ENCODE measurements at regions not wholly inside any gene's neighbourhood (a gene's known extent, or its start where the extent isn't known, plus 50 kb on each side); places are given as distances from the start of the nearest gene placed in this dataset.
"Not testable (repeated sequence)": the region's sequence is repeated elsewhere in the genome, so short reads cannot be mapped to it uniquely, and the experiment has no call there.

DNA sequence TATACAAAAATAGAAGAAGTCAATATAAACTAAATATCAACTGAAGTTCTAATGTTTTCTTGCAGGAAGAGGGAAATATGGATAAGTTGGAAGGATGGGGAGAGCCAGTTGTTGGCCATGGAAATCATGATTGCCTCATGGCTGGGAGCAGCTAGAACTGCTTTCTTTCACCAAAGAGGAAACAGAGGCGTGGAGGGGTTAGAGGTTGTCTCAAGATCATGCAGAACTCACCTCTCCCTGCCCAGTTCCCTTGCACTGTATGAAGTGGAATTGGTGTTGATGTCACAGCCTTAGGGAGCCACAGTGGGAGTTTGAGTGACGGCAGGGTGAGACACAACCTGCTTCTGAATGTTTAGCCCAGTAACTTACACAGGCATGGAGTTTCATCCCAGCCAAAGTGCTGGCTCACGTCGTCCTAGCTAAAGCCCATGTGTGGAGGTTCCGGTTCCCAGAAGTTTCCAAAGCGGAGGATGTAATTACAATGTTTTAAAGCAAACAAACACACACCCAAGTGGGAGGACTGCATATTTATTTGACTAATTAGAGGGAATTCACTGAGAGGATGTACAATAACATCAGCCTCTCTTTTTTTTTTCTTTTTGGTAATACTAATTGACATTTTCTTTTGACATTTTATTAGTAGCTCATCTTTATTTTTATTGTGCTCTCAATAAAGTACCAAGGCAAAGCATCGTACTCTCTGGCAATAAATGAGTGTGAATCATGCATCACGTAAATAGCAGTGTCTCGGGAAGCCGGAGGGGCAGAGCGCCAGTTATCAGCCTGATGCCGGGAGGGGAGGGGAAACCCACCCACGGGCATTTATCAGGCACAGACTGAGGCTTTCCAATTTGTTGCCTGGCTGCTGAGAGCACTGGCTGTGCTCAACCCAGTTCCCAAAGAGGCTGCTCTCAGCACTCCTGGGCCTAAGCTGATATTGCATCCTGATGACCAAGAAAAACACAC, 118.7 kb upstream of the CDH5 start:
- DNase-seq (ENCODE audit: low read depth), result no peak

DNA sequence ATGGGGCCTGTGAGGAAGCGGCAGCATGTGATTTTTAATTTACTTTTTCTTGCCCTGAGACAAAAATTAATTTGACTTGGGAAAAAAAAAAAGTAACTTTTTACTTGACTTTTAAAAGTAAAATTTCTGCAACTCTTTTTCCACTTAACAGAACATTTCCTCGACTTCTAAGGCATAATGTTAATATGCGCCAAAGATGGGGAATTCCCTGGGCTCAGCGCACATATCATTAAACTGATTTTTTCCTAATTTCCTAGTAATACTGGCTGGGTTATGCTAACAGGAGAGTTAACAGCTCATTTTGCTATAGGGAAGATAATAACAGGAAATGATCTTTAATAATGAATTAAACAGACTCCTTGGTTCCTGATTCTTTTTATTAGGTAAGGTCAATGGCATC, 120.6 kb upstream of the CDH5 start:
- DNase-seq (ENCODE audit: low read depth), result no peak

DNA sequence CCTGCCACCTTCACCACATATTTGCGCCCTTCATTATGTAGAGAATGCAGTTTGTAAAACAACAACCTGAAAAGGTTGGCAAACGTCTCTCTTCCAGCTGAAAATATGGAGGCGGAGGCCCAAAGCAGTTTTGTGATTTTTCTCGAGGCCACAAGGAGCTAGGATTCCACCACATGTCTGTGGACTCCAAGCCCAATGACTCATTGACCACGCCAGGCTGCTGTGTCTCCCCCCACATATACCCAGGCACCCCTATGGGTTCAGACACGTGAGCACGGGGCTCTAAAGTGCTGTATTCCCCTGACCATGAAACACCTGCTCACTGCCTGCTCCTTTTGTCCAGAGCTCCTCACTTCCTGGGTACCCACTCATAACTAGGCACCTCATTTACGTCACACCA, 121.4 kb upstream of the CDH5 start:
- peak; percentile 47 for DNase-seq (ENCODE audit: low read depth)

DNA sequence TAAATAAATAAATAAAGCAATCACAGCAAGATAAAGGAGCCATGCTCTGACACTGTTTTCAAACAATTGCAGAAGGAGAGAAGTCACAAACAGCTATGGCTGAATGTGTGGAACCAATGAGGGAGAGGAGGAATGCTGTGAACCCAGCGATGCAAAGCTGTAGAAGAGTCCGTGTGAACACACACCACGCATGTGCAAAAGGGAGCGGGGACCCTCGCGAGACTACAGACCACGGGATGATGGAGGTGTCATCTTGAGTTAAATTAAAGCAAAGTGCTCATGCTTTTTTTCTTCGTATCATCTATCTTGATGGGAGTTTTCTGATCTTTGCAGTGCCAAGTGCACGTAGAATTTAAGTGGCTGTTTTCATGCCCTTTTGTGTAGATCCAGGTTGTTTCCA, 123.8 kb upstream of the CDH5 start:
- DNase-seq (ENCODE audit: low read depth), result no peak

DNA sequence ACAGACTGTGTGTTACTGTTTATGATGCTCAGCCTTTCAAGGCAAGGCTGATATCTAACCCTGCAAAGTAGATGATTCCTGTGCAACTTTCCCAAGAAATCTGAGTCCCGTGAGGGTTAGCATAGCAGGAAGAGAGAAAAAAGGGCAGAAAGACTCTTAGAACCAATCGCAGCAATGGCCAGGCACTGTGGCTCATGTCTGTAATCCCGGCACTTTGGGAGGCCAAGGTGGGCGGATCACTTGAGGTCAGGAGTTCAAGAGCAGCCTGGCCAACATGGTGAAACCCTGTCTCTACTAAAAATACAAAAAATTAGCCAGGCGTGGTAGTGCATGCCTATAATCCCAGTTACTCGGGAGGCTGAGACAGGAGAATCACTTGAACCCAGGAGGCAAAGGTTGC, 124.3 kb upstream of the CDH5 start:
- DNase-seq (ENCODE audit: low read depth), result not testable (repeated sequence)

DNA sequence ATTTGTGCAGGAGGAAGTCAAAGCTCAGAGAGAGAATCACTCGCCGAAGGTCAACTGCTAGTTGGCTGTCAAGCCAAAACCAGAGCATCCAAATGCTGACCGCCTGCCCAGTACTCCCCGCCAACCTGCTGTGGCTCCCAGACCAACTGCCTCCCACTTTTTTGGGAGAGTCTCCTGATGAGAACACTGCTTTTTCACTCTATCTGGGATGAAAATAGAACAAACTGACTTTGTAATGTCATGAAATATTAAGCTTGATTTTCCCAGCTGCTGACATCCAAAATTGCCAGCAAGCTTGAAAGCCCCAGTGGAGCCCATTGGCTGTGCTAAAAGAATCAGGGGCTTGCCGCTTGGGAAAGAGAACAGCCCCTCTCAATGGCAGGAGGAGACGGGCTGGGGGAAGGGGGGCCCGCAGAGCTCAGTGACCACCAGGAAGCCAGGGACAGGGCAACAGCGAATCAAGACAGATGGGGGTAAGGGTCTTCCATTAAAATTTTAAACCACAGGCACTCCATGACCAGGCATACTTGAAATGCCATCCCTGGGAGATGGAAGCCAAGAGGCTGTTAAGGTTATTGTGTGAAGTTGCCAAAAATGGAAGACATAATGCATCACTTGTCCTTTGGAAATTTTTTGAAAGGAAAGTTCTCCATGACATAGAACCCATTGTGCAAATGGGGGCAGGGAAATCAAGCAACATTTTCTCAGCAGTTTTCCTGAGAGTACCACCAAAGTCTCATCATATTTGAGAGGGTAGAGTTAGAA, 125.7 kb upstream of the CDH5 start:
- peak; percentile 48 for DNase-seq (ENCODE audit: low read depth)

DNA sequence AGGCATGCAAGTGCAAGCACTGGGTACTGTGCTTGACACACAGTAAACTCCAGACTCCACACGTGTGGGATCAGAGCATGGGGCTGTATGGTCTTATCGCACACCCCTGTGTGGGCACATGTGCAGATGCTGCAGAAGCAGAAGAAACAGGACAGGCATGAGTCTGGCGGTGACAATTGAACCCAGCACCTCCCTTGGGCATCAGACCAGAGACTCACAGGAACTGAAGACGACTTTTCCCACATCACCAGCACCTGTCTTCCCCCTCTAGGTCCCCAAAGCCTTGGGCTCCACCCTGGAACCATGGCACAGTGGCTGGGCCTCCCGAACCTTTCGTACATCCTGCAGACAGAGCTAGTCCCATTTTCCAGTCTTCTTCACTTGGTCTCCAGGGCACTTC, 126.4 kb upstream of the CDH5 start:
- DNase-seq (ENCODE audit: low read depth), result no peak

DNA sequence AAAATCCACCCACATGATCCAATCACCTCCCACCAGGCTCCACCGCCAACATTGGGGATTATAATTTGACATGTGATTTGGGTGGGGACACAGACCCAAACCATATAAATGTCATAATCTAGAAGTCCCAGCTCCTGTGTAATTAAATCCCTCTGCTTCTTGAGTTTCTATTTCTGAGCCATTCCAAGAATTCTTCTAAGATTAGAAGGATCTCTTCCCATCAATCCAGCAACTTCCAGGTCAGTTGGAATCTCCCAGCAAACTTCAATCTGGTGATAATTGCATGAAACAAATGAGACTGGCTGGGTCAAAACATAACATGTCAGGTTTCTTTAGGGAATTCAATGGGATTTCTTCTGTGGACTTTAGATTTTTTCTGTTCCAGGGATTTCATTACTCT, 127.8 kb upstream of the CDH5 start:
- no peak for DNase-seq (ENCODE audit: low read depth)

DNA sequence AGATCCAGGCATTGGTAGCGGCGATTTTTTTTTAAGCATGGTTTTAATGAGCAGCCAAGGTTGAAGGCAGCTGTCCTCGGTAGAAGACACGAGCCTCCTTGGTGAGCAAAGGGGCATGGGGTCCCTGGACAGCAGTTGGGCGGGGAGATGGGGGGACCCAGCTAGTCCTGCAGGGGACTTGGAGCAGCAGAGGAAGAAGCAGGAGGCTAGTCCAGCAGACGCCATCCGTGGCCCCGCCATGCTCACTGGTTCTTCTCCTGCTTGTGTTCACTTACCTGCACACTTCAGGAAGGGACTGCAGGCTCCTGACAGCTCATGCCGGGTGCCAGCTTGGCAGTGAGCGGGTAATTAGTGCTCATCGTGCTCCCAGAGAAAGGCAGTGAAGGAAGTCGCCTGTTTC, 130.2 kb upstream of the CDH5 start:
- no peak for DNase-seq (ENCODE audit: low read depth)

DNA sequence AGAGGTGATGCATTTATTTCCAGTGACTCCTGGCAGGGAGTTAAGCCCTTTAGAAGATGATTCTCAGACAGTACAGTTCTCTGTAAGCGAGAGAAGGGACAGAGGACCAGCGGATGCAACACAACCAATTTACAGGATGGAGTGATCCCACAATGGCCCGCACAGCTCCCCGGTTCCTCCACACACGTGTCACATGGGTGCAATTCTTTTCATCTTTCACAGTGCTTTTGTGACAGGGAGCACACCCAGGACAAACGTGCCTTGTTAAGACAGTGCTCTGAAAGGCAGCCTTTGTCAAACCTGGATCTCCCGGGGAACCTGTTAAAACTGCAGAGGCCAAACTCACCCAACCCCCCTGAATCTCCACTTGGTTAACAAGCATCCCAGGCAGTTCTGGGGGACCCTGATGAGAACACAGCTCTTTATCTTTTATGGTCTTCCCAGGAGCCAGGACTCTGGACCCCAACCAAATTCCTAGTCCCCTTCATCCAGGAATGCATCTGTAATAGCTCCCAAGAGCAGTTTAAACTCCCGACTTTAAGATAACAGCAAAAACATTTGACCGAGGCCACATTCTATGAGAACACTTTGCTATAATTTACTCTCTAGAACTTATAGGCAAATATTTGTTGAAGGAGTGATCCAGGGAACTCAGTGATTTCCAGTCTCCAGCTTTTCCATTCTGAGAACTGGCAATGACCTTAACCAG, 134.9 kb upstream of the CDH5 start:
- no peak for DNase-seq (ENCODE audit: low read depth)

DNA sequence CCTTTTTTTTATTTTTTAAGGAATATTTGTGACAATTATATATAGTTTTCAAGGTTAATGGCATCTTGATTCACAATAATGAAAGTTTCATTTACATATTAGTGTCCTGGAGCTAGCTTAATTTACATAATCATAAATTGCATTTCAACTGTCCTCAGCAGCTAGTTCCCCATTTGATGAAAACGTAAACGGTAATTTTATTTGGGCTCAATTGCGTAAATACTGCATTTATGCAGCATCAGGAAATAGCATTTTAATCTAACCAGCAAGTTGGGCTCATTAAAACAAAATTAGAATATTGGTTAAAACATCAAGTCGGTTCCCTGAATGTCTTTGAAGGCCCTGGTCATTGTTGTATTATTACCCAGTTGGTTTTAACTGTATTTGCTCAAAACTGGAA, 136.8 kb upstream of the CDH5 start:
- DNase-seq (ENCODE audit: low read depth), result no peak

DNA sequence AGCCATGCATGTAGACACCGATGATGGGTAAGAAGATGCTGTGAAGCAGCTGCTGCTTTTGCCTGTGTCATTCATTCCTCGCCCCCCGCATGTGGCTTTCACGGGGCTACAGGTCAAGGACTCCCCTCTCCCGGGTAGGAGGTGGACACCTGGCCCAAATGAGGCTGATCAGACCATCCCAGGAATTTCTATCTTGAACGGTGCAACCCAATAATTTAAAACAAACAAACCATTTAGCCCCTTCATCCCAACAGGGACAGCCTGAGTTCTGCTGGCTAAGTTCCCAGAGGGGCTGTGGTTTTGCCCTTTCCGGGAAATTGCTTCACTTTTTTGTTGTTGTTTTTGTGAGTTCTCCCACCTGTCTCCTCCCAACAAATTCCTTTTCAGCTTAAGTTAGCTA, 137.7 kb upstream of the CDH5 start:
- DNase-seq (ENCODE audit: low read depth), result peak; percentile 53

DNA sequence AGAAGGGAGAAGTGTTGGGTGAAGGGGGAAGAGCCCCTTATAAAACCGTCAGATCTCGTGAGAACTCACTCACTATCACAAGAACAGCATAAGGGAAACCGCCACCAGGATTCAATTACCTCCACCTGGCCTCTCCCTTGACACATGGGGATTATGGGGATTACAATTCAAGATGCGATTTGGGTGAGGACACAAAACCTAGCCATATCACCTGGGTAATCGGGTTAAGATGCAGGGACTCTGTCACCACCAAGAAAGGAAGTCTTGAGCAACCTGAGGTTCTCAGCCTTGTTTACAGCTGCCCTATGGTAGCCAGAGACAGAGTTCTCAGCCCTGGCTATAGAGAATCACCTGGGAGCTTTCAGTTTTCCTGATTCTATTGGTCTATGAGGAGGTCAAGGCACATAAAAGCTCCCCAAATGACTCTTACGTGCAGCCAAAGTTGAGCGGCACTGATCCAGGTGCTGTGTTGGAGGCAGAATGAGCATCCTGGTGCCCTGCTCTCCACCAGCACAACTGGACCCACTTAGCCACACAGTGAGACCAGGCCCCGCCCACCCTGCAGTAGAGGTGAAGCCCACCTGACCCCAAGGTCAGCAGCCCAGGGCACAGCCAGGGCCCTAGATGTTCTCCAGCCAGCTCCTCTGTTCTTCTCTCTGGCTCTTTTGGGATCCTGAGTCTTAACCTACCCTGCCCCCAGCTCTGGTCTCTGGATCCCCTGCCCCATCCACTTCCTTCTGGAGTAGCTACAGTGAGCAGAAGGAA, 138.5 kb upstream of the CDH5 start:
- no peak for DNase-seq (ENCODE audit: low read depth)

DNA sequence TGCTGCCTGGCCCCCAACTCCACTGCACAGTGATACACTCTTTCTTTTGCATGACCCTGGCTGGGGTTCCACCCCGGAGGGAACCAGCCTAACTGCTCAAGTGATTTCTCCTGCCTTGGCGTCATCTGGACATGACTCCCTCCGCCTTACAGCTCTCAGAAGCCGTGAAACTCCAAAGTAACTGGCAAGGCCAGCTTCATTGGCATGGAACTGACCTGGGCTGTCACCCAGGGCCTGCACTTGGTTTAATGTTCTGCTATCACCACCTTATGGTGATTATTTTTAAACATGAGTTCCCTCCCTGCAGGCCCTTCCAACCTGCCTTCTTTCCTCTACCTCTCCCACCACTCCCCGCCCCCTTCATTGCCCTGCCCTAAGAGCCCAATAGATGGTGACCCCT, 139.7 kb upstream of the CDH5 start:
- no peak for DNase-seq (ENCODE audit: low read depth)

DNA sequence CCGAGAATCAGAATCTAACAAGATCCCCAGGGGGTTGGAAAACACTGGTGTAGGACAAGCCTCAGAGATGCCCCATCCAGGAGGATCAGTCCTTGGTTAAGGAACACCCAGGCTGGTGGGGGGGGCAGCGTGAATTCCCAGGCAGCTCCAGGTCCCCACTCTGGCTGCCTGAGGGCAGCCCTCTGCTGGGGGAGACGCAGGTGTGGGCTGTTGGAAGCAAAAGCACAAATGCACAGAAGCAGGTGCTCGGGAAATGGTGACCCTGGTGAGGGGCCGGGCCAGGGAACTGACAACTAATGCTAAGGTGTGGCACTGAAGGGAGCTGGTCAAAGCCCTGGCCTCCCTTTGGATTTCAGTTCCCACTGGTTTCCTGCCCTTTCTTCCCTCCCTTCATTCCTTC, 140.8 kb upstream of the CDH5 start:
- DNase-seq (ENCODE audit: low read depth), result no peak

DNA sequence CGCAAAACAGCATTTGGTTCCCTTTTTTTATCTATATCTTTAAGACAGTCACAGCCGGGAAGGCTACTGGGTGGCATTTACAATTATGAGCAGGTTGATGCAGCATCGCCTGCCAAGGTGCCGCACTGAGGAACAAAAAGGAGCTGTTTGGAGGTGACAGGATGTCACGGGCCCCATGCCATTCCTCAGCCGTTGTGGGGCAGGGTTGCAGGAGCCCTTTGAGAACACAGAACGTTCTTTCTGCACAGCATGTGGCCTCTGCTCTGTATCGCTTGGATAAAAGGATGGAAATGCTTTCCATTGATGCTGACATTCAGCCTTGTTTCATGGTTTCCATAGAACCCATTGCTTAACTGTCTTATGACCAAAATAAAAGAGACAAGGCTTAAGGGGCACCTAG, 141.9 kb upstream of the CDH5 start:
- no peak for DNase-seq (ENCODE audit: low read depth)

DNA sequence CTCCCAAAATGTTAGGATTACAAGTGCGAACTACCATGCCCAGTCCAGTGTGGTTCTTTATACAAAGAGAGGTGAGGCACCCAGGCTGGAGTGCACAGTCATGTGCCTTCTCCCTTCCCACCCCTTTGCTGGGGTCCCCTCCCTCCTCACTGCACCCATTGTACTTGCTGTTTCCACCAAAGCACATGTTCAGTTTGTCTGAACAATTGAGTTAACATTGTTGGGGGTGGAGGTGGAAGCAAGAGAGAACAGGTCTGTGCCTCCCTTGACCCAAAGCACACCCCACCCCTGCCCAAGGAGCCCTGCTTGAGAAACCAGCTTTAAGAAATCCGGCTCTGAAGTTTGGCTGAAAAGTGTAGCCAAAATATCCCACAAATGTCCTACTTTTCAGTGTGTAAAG, 142.3 kb upstream of the CDH5 start:
- no peak for DNase-seq (ENCODE audit: low read depth)

DNA sequence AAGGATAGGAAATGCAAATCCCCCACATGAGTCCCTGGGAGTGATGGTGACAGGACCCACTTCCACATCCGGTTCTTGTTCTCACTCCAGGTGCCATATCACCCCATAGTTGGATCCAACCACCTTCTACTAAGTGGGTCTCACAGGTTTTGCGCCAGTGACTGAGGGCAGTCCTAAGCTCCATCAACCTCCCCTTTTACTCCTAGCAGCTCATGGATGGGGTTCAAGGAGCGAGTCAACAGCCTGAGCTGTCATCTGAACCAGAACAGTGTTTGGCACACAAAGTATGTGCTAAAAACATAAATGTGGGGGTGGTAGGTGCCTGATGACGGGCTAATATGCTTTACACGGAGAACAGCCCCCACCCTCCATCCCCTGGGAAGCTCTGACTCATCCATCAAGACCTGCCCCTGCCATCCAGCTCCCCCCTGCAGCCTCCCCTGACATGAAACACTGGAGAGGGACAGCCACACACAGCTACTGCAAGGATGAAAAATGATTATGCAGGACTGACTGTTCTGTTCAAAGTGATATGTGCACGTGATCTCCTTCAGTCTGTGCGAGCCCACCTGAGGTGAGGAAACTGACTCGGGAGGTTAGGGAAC, 143.2 kb upstream of the CDH5 start:
- DNase-seq (ENCODE audit: low read depth), result no peak

DNA sequence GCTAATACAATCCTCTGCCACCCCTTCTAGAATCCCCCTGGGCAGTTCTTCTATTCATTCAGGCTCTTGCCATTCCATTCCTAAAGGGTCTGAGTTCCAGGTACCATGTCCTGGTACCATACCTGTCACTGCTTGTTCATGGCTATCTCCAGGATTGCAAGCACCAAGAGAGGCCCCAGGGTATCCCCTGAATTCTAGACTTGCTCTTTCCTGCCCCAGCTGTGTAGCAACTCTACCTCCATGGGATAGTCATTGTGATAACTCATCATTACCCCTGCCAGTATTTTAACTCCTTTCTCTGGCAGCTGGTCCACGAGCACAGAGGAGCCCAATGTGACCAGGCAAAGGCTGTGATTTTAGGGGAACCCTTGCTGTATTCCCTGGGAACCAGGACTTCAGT, 143.7 kb upstream of the CDH5 start:
- DNase-seq (ENCODE audit: low read depth), result no peak

DNA sequence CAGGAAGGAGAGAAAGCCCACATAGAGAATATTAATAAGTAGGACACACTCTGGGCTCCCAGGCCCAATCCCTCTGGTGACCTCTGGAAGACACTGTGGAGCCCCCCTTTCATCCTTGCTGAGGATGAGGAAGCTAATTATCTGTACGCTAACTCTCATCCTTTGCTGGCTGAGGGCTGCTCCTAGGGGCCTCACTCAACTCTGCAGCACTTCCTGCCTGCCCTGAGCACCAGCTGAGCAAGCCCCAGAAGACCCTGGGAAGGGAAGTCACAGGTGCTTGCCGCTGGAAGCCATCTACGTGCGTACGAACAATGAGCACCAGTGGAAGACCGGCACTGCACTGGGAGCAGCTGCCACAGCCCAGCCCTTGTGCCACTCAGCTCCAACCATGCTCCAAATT, 145.8 kb upstream of the CDH5 start:
- peak; percentile 61 for DNase-seq (ENCODE audit: low read depth)

DNA sequence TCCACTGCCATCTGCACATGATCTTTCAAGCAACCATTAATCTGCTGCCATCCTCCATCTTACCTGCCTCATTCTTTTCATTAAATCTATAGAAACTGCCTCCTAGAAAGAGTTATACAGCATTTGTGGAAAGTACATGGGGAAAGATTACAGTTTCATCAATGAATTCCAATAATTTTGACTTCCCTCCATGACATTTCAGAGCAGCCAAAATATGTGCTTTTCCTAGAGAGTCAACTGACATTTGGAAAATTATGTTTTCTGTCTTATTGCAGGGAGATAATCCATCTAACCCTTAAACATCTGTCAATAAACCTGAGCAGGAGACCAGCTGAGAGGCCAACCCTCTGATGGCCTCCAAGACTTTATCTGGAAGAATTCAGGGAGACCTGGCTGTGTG, 147.0 kb upstream of the CDH5 start:
- no peak for DNase-seq (ENCODE audit: low read depth)

All from myocyte (in vitro differentiated cells).